ENCODE measurements at regions not wholly inside any gene's neighbourhood (a gene's known extent, or its start where the extent isn't known, plus 50 kb on each side); places are given as distances from the start of the nearest gene placed in this dataset.
"Not testable (repeated sequence)": the region's sequence is repeated elsewhere in the genome, so short reads cannot be mapped to it uniquely, and the experiment has no call there.

DNA sequence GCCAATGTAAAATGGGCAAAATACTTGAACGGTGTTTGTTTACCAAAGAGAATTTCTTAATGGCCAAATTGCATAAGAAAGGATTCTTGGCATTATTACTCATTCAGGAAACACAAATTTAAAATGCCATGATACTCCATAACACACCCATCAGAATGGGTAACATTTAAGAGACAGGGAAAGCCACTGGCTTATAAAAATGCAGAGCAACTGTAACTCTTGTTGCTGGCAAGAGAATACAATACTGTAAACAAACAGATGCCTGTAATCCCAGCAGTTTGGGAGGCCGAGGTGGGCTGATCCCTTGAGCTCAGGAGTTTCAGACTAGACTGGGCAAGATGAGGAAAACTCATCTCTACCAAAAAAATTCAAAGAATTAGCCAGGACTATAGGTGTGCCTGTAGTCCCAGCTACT lies 125.8 kb upstream of the NBPF11 start:
- TF ChIP-seq CTCF (IDR thresholded peaks at IDR 0.05; ENCODE audit: borderline replicate concordance, extremely low read depth, low read length, poor library complexity, severe bottlenecking); EZH2 (IDR thresholded peaks at IDR 0.05; ENCODE audit: borderline replicate concordance, low read depth, low read length, severe bottlenecking): not testable (repeated sequence)
